ENCODE measurements at regions not wholly inside any gene's neighbourhood (a gene's known extent, or its start where the extent isn't known, plus 50 kb on each side); places are given as distances from the start of the nearest gene placed in this dataset.
"Not testable (repeated sequence)": the region's sequence is repeated elsewhere in the genome, so short reads cannot be mapped to it uniquely, and the experiment has no call there.

GRCh38 chr6:26235302-26235670, 129.7 kb upstream of the BTN3A2 start:
- H3K27ac ChIP-seq = no peak overlapping the region
- peak overlapping the region; percentile 66 for H3K4me2 ChIP-seq (ENCODE audit: low read length)
- H3K4me1 ChIP-seq = no peaks in the 10 kb centered on the region
- H3K9ac ChIP-seq = no peak overlapping the region
- no peaks in the 10 kb centered on the region for H3K27me3 ChIP-seq (ENCODE audit: control insufficient read depth, insufficient read depth, low read length)
- no peaks in the 10 kb centered on the region for H3K79me2 ChIP-seq
- H3K4me3 ChIP-seq (ENCODE audit: low read depth, low read length) = peak overlapping the region; percentile 70
- H3K36me3 ChIP-seq (ENCODE audit: control insufficient read depth, insufficient read depth, low read length) = no peaks in the 10 kb centered on the region
- TF ChIP-seq CTCF (IDR thresholded peaks at IDR 0.05) = no peak
- no peaks in the 10 kb centered on the region for H3K9me3 ChIP-seq (ENCODE audit: control insufficient read depth, low read length)
- H2AFZ ChIP-seq = no peak overlapping the region

- not testable (repeated sequence) for H3K27ac ChIP-seq; H3K27me3 ChIP-seq (ENCODE audit: control insufficient read depth, insufficient read depth, low read length); H3K4me3 ChIP-seq (ENCODE audit: low read depth, low read length)
These were observed 125.6 kb upstream of the BTN3A2 start for GRCh38 chr6:26239415-26239814.

GRCh38 chr6:26240157-26241032, 124.6 kb upstream of the BTN3A2 start:
- Histone ChIP-seq H3K4me1 (no peaks in the 10 kb centered on the region), H3K9ac (no peak overlapping the region), H2AFZ (peak overlapping the region; percentile 54), H3K9me3 (ENCODE audit: control insufficient read depth, low read length) (peaks cover 2% of the 10 kb centered on the region), H3K27ac (peak overlapping the region; percentile 37), H3K27me3 (ENCODE audit: control insufficient read depth, insufficient read depth, low read length) (no peaks in the 10 kb centered on the region), H3K4me3 (ENCODE audit: low read depth, low read length) (peak overlapping the region; percentile 64), H3K36me3 (ENCODE audit: control insufficient read depth, insufficient read depth, low read length) (no peaks in the 10 kb centered on the region), H3K4me2 (ENCODE audit: low read length) (peak overlapping the region; percentile 76), H3K79me2 (no peaks in the 10 kb centered on the region)
- TF ChIP-seq CTCF (IDR thresholded peaks at IDR 0.05) = no peak

More at GRCh38 chr6:26239415-26239814, 125.6 kb upstream of the BTN3A2 start:
- not testable (repeated sequence) for H3K79me2 ChIP-seq; H3K9me3 ChIP-seq (ENCODE audit: control insufficient read depth, low read length); H3K4me2 ChIP-seq (ENCODE audit: low read length); H3K4me1 ChIP-seq; H3K9ac ChIP-seq; H3K36me3 ChIP-seq (ENCODE audit: control insufficient read depth, insufficient read depth, low read length); H2AFZ ChIP-seq

GRCh38 chr6:26241033-26241895, 123.7 kb upstream of the BTN3A2 start:
- no peak for TF ChIP-seq CTCF (IDR thresholded peaks at IDR 0.05)
- H3K4me1 ChIP-seq = no peaks in the 10 kb centered on the region
- H3K9me3 ChIP-seq (ENCODE audit: control insufficient read depth, low read length) = peaks cover 2% of the 10 kb centered on the region
- H3K36me3 ChIP-seq (ENCODE audit: control insufficient read depth, insufficient read depth, low read length) = no peaks in the 10 kb centered on the region
- no peak overlapping the region for H3K27ac ChIP-seq
- H2AFZ ChIP-seq = no peak overlapping the region
- no peaks in the 10 kb centered on the region for H3K79me2 ChIP-seq
- no peak overlapping the region for H3K9ac ChIP-seq
- peak overlapping the region; percentile 64 for H3K4me3 ChIP-seq (ENCODE audit: low read depth, low read length)
- H3K27me3 ChIP-seq (ENCODE audit: control insufficient read depth, insufficient read depth, low read length) = no peaks in the 10 kb centered on the region
- peak overlapping the region; percentile 76 for H3K4me2 ChIP-seq (ENCODE audit: low read length)

GRCh38 chr6:26243132-26243531, 121.9 kb upstream of the BTN3A2 start:
- peaks cover 2% of the 10 kb centered on the region for H3K9me3 ChIP-seq (ENCODE audit: control insufficient read depth, low read length)
- H3K79me2 ChIP-seq = no peaks in the 10 kb centered on the region
- H3K4me1 ChIP-seq = no peaks in the 10 kb centered on the region
- no peak overlapping the region for H3K4me3 ChIP-seq (ENCODE audit: low read depth, low read length)
- H3K27me3 ChIP-seq (ENCODE audit: control insufficient read depth, insufficient read depth, low read length) = no peaks in the 10 kb centered on the region
- H2AFZ ChIP-seq = no peak overlapping the region
- no peak for TF ChIP-seq CTCF (IDR thresholded peaks at IDR 0.05)
- no peaks in the 10 kb centered on the region for H3K36me3 ChIP-seq (ENCODE audit: control insufficient read depth, insufficient read depth, low read length)
- H3K9ac ChIP-seq = no peak overlapping the region
- no peak overlapping the region for H3K4me2 ChIP-seq (ENCODE audit: low read length)
- H3K27ac ChIP-seq = no peak overlapping the region
